ENCODE measurements at regions not wholly inside any gene's neighbourhood (a gene's known extent, or its start where the extent isn't known, plus 50 kb on each side); places are given as distances from the start of the nearest gene placed in this dataset.

DNA sequence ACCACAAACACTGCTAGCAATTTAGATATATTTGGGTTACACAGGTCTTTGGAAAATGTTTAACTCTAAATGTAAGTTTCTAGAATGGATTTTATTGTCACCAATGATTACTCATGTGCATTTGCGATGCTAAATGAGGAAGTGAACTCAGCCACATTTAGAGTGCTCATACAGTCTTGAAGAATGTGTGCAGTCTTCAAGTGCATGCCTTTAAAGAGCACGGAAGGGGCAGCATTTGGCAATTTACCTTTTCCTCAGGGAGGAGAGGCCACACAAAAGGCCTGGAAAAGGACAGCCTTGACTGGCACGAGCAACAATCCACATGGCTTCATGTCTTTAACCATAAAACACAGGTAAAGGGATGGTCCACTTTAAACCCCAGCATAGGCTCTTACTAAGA lies 78.5 kb upstream of the STK17B start:
- 66 to 76% (median 70%) methylated on average over 3 of the region's 3 CpGs for WGBS, 4 donors
- H3K27ac ChIP-seq: no peak overlapping the region
- peaks cover 0 to 4% of the 10 kb centered on the region in 2 donors for H3K4me1 ChIP-seq (replicated peaks in 1 of 2)
- no peaks in the 10 kb centered on the region for H3K9me3 ChIP-seq (replicated peaks in 1 of 3)
- DNase-seq: no peak
- no peak overlapping the region for H3K4me3 ChIP-seq
- no peaks in the 10 kb centered on the region for H3K27me3 ChIP-seq
- intact Hi-C loops (cut with DNase I): no loop called here
- H3K36me3 ChIP-seq (replicated peaks in 1 of 2): no peaks in the 10 kb centered on the region
- TF ChIP-seq CTCF (IDR thresholded peaks at IDR 0.05) (no peak), POLR2A (IDR thresholded peaks at IDR 0.05) (no peak)

DNA sequence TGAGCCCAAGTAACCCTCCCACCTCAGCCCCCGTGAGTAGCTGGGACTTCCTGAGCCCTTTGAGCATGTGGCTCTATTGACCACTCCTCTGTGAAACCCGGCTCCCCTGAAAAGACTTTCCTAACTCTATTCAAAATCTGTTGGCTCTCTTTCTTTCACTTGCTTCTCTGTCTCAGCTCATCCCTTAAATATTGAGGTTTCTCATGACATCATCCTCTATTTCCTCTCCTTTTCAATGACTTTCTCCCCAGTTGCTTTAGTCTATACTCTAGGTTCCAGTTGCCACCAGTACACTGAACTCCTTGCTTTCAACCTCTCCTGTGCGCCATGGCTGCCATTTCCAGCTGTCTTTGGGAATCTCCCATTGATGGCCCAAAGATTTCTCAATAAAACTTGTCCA lies 79.8 kb upstream of the STK17B start:
- Histone ChIP-seq H3K4me3 (no peak overlapping the region), H3K27me3 (no peaks in the 10 kb centered on the region), H3K4me1 (replicated peaks in 1 of 2) (peaks cover 0 to 4% of the 10 kb centered on the region in 2 donors), H3K36me3 (replicated peaks in 1 of 2) (no peaks in the 10 kb centered on the region), H3K27ac (no peak overlapping the region), H3K9me3 (replicated peaks in 1 of 3) (no peaks in the 10 kb centered on the region)
- DNase-seq: no peak
- TF ChIP-seq CTCF (IDR thresholded peaks at IDR 0.05) (no peak), POLR2A (IDR thresholded peaks at IDR 0.05) (no peak)
- WGBS, 4 donors: 89 to 97% (median 96%) methylated on average over 3 of the region's 3 CpGs
- intact Hi-C loops (cut with DNase I): no loop called here

GRCh38 chr2:196252408-196253115 lies 81.2 kb upstream of the STK17B start:
- Histone ChIP-seq H3K4me3 (no peak overlapping the region), H3K36me3 (replicated peaks in 1 of 2) (no peaks in the 10 kb centered on the region), H3K27me3 (no peaks in the 10 kb centered on the region), H3K4me1 (replicated peaks in 1 of 2) (peaks cover 0 to 4% of the 10 kb centered on the region in 2 donors), H3K27ac (no peak overlapping the region), H3K9me3 (replicated peaks in 1 of 3) (no peaks in the 10 kb centered on the region)
- 90 to 100% (median 93%) methylated on average over 1 of the region's 1 CpG for WGBS, 4 donors
- DNase-seq: no peak
- TF ChIP-seq POLR2A (IDR thresholded peaks at IDR 0.05): no peak
- TF ChIP-seq CTCF (IDR thresholded peaks at IDR 0.05): no peak
- intact Hi-C loops (cut with DNase I): no loop called here

DNA sequence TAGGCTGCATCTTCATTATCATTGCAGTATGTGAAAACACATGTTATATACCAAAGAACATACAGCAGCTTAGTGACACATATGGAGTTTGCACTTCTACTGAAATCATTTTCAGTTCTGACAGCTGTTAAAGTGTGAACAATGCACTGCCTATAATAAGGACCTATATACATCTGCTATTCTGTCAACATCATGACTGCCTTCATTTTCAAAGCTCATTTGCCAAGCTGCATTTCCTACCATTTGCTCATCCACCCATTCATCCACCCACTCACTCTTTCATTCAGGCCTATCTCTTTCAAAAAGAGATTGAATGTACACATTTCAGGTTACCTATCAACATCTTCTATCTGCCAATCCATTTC lies 81.7 kb upstream of the STK17B start:
- intact Hi-C loops (cut with DNase I): no loop called here
- peaks cover 0 to under 1% of the 10 kb centered on the region in 2 donors for H3K4me1 ChIP-seq (replicated peaks in 1 of 2)
- H3K27ac ChIP-seq: no peak overlapping the region
- TF ChIP-seq CTCF (IDR thresholded peaks at IDR 0.05) (no peak), POLR2A (IDR thresholded peaks at IDR 0.05) (no peak)
- H3K36me3 ChIP-seq (replicated peaks in 1 of 2): no peaks in the 10 kb centered on the region
- DNase-seq: no peak
- H3K9me3 ChIP-seq (replicated peaks in 1 of 3): no peaks in the 10 kb centered on the region
- no peaks in the 10 kb centered on the region for H3K27me3 ChIP-seq
- no peak overlapping the region for H3K4me3 ChIP-seq

Data from adrenal gland (tissue), 9 donors.